ENCODE measurements at regions not wholly inside any gene's neighbourhood (a gene's known extent, or its start where the extent isn't known, plus 50 kb on each side); places are given as distances from the start of the nearest gene placed in this dataset.

DNA sequence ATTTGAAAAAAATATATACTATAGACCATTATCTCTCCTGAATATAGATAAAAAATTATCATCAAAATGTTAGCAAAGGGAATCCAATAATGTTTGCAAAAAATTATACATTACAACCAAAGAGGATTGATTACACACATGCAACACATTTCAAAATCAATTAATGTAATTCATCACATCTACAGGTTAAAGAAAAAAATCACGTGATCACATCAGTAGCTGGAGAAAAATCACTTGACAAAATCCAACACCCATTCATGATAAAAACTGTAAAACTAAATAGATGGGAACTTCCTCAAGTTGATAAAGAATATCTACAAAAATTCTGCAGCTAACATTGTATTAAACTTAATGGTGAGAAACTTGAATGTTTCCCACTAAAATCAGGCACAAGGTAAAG is 1047.5 kb upstream of the CNTNAP5 start:
- Histone ChIP-seq H3K4me1 (ENCODE audit: control insufficient read depth in 2 of 2, insufficient read depth in 1 of 2, low read depth in 1 of 2, low read length in 2 of 2) (no peaks in the 10 kb centered on the region), H3K23ac (ENCODE audit: low read depth, low read length, poor library complexity) (no peak overlapping the region), H4K8ac (ENCODE audit: low read depth, low read length) (no peak overlapping the region), H3K36me3 (replicated peaks in 1 of 2; ENCODE audit: control insufficient read depth in 2 of 2, insufficient read depth in 2 of 2, low read length in 2 of 2) (no peaks in the 10 kb centered on the region), H2BK12ac (ENCODE audit: low read length) (no peak overlapping the region), H3K18ac (ENCODE audit: low read length) (no peak overlapping the region), H3K79me1 (ENCODE audit: low read depth, low read length) (no peaks in the 10 kb centered on the region), H3K14ac (ENCODE audit: low read length) (no peak overlapping the region), H3K27ac (replicated peaks; ENCODE audit: low read length) (no peak overlapping the region), H2BK120ac (ENCODE audit: low read depth, low read length) (no peak overlapping the region), H2BK15ac (ENCODE audit: low read length) (no peak overlapping the region), H2AFZ (ENCODE audit: low read length) (no peak overlapping the region), H3K9ac (ENCODE audit: low read depth, low read length, poor library complexity) (no peak overlapping the region), H3K9me3 (replicated peaks in 1 of 2; ENCODE audit: control insufficient read depth in 2 of 2, insufficient read depth in 1 of 2, low read depth in 1 of 2, low read length in 2 of 2) (peaks cover 1 to 8% of the 10 kb centered on the region in 2 donors), H2BK5ac (ENCODE audit: low read length) (no peak overlapping the region), H2AK5ac (ENCODE audit: low read depth, low read length) (no peak overlapping the region), H3K4ac (ENCODE audit: low read length) (no peak overlapping the region), H3K27me3 (ENCODE audit: control insufficient read depth in 3 of 3, insufficient read depth in 3 of 3, low read depth in 1 of 3, low read length in 3 of 3) (no peaks in the 10 kb centered on the region), H3K4me3 (ENCODE audit: low read length in 2 of 2) (no peak overlapping the region), H4K91ac (ENCODE audit: low read depth, low read length, poor library complexity) (no peak overlapping the region), H3K4me2 (ENCODE audit: insufficient read depth, low read length, poor library complexity, severe bottlenecking) (no peak overlapping the region)
- WGBS, 2 donors (ENCODE audit: extremely low coverage in 2 of 2, insufficient read length in 2 of 2, insufficient replicate concordance in 1 of 2) = no CpG with 5 or more reads among the region's 1 CpG
- DNase-seq (ENCODE audit: low spot score) = no peak

DNA sequence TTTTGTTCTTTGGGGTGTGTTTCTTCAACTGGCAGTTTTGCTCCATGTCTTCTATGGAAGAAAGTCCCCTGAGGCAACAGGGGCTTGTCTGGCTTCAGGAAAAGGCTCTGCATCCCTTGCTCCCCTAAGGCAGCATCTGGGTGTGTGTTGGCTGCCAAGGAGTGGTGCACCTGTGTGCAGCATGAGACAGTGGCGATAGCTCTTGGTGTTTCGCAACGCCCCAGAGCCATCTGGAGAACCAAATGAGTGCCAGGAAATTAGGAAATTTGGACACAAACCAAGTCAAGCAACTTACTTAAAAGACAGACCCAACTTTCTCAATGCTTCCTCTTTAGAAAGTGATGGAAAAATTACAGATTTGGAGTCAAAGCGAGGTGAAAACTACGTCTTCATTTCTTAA is 1044.4 kb upstream of the CNTNAP5 start:
- Histone ChIP-seq H3K27me3 (ENCODE audit: control insufficient read depth in 3 of 3, insufficient read depth in 3 of 3, low read depth in 1 of 3, low read length in 3 of 3) (no peaks in the 10 kb centered on the region), H2AK5ac (ENCODE audit: low read depth, low read length) (no peak overlapping the region), H4K91ac (ENCODE audit: low read depth, low read length, poor library complexity) (no peak overlapping the region), H3K79me1 (ENCODE audit: low read depth, low read length) (no peaks in the 10 kb centered on the region), H3K4me2 (ENCODE audit: insufficient read depth, low read length, poor library complexity, severe bottlenecking) (no peak overlapping the region), H3K27ac (replicated peaks; ENCODE audit: low read length) (no peak overlapping the region), H3K9me3 (replicated peaks in 1 of 2; ENCODE audit: control insufficient read depth in 2 of 2, insufficient read depth in 1 of 2, low read depth in 1 of 2, low read length in 2 of 2) (peaks cover 1 to 8% of the 10 kb centered on the region in 2 donors), H2AFZ (ENCODE audit: low read length) (no peak overlapping the region), H3K36me3 (replicated peaks in 1 of 2; ENCODE audit: control insufficient read depth in 2 of 2, insufficient read depth in 2 of 2, low read length in 2 of 2) (no peaks in the 10 kb centered on the region), H4K8ac (ENCODE audit: low read depth, low read length) (no peak overlapping the region), H3K18ac (ENCODE audit: low read length) (no peak overlapping the region), H3K4me3 (ENCODE audit: low read length in 2 of 2) (no peak overlapping the region), H3K9ac (ENCODE audit: low read depth, low read length, poor library complexity) (no peak overlapping the region), H3K23ac (ENCODE audit: low read depth, low read length, poor library complexity) (no peak overlapping the region), H3K4me1 (ENCODE audit: control insufficient read depth in 2 of 2, insufficient read depth in 1 of 2, low read depth in 1 of 2, low read length in 2 of 2) (no peaks in the 10 kb centered on the region), H2BK15ac (ENCODE audit: low read length) (no peak overlapping the region), H3K14ac (ENCODE audit: low read length) (peak overlapping the region; percentile 10), H2BK12ac (ENCODE audit: low read length) (no peak overlapping the region), H3K4ac (ENCODE audit: low read length) (no peak overlapping the region), H2BK120ac (ENCODE audit: low read depth, low read length) (no peak overlapping the region), H2BK5ac (ENCODE audit: low read length) (no peak overlapping the region)
- DNase-seq (ENCODE audit: low spot score) = no peak
- no CpG with 5 or more reads among the region's 5 CpGs for WGBS, 2 donors (ENCODE audit: extremely low coverage in 2 of 2, insufficient read length in 2 of 2, insufficient replicate concordance in 1 of 2)

DNA sequence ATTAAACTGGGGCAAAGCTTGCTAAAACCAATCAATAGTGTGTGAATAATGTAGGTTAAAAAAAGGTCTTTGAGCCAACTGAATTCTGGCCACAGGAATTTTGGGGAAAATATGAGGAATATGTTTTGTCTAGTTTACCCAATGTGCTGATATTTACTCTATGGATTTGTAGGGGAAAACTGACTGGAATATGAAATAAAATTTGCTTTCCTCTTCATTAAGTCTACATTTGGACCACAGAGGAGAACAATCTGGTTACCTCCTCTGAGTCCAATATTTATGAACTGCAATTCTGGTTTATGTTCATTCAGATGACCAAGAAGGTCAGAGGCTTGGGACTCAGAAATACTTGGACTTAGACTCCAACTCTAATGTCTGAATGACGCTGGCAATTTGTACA is 1042.2 kb upstream of the CNTNAP5 start:
- Histone ChIP-seq H2BK12ac (ENCODE audit: low read length) (no peak overlapping the region), H3K27ac (replicated peaks; ENCODE audit: low read length) (no peak overlapping the region), H4K8ac (ENCODE audit: low read depth, low read length) (no peak overlapping the region), H2AK5ac (ENCODE audit: low read depth, low read length) (no peak overlapping the region), H4K91ac (ENCODE audit: low read depth, low read length, poor library complexity) (no peak overlapping the region), H3K9me3 (replicated peaks in 1 of 2; ENCODE audit: control insufficient read depth in 2 of 2, insufficient read depth in 1 of 2, low read depth in 1 of 2, low read length in 2 of 2) (peaks cover 1 to 8% of the 10 kb centered on the region in 2 donors), H3K9ac (ENCODE audit: low read depth, low read length, poor library complexity) (no peak overlapping the region), H3K79me1 (ENCODE audit: low read depth, low read length) (no peaks in the 10 kb centered on the region), H3K27me3 (ENCODE audit: control insufficient read depth in 3 of 3, insufficient read depth in 3 of 3, low read depth in 1 of 3, low read length in 3 of 3) (no peaks in the 10 kb centered on the region), H2BK15ac (ENCODE audit: low read length) (no peak overlapping the region), H3K4me3 (ENCODE audit: low read length in 2 of 2) (no peak overlapping the region), H3K36me3 (replicated peaks in 1 of 2; ENCODE audit: control insufficient read depth in 2 of 2, insufficient read depth in 2 of 2, low read length in 2 of 2) (no peaks in the 10 kb centered on the region), H3K4ac (ENCODE audit: low read length) (no peak overlapping the region), H3K14ac (ENCODE audit: low read length) (no peak overlapping the region), H3K23ac (ENCODE audit: low read depth, low read length, poor library complexity) (no peak overlapping the region), H2BK5ac (ENCODE audit: low read length) (no peak overlapping the region), H2BK120ac (ENCODE audit: low read depth, low read length) (no peak overlapping the region), H3K4me1 (ENCODE audit: control insufficient read depth in 2 of 2, insufficient read depth in 1 of 2, low read depth in 1 of 2, low read length in 2 of 2) (peaks cover 0 to 4% of the 10 kb centered on the region in 2 donors), H3K4me2 (ENCODE audit: insufficient read depth, low read length, poor library complexity, severe bottlenecking) (no peak overlapping the region), H3K18ac (ENCODE audit: low read length) (no peak overlapping the region), H2AFZ (ENCODE audit: low read length) (no peak overlapping the region)
- DNase-seq (ENCODE audit: low spot score) = no peak
- no CpG with 5 or more reads among the region's 1 CpG for WGBS, 2 donors (ENCODE audit: extremely low coverage in 2 of 2, insufficient read length in 2 of 2, insufficient replicate concordance in 1 of 2)

DNA sequence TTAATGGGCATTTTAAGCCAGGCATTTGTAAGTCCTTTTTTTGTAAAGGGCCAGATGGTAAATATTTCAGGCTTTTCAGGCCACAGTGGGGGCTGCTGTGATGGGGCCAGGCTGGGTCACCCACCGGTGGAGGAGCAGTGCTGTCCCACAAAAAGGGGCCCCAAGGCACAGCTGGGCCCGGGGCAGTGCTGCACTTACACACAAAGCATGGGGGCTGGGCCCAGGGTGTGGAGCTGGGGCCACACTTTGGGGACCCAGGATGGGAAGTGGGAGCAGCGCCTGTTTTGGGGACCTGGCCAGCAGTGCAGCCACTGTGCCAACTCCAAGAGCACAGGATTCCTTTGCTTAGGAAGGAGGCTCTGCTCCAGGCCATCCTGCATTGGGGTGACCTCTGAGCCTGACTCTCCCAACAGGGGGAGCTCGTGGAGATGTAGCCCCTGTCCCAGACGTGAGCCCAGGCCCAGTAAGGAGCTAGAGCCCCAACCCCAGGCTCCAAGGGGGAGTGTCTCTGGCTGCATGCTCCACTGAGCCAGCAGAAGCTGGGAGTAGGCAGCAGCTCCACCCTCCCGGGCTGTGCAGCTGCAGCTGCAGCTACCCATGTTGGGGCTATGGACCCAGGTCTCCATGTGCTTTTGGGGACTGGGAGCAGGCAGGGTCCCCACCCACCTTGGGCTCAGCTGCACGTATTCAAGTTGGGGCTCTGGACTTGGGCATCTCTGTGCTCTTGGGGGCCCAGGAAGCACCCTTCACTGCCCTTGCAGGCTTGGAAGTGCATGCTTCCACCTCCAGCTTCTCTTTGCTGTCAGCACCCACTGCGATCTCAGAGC is 1036.5 kb upstream of the CNTNAP5 start:
- Histone ChIP-seq H3K18ac (ENCODE audit: low read length) (peak overlapping the region; percentile 93), H2BK120ac (ENCODE audit: low read depth, low read length) (peak overlapping the region; percentile 81), H3K27ac (replicated peaks; ENCODE audit: low read length) (no peak overlapping the region), H4K8ac (ENCODE audit: low read depth, low read length) (no peak overlapping the region), H3K9ac (ENCODE audit: low read depth, low read length, poor library complexity) (no peak overlapping the region), H3K4me3 (ENCODE audit: low read length in 2 of 2) (no peak overlapping the region), H2AFZ (ENCODE audit: low read length) (peak overlapping the region; percentile 81), H2BK5ac (ENCODE audit: low read length) (no peak overlapping the region), H3K4me2 (ENCODE audit: insufficient read depth, low read length, poor library complexity, severe bottlenecking) (no peak overlapping the region), H2BK12ac (ENCODE audit: low read length) (peak overlapping the region; percentile 14), H3K9me3 (replicated peaks in 1 of 2; ENCODE audit: control insufficient read depth in 2 of 2, insufficient read depth in 1 of 2, low read depth in 1 of 2, low read length in 2 of 2) (peaks cover 0 to 7% of the 10 kb centered on the region in 2 donors), H2BK15ac (ENCODE audit: low read length) (peak overlapping the region; percentile 97), H3K23ac (ENCODE audit: low read depth, low read length, poor library complexity) (no peak overlapping the region), H2AK5ac (ENCODE audit: low read depth, low read length) (peak overlapping the region; percentile 81), H3K27me3 (ENCODE audit: control insufficient read depth in 3 of 3, insufficient read depth in 3 of 3, low read depth in 1 of 3, low read length in 3 of 3) (no peaks in the 10 kb centered on the region), H3K4ac (ENCODE audit: low read length) (no peak overlapping the region), H3K4me1 (ENCODE audit: control insufficient read depth in 2 of 2, insufficient read depth in 1 of 2, low read depth in 1 of 2, low read length in 2 of 2) (peaks cover 3 to 17% of the 10 kb centered on the region in 2 donors), H4K91ac (ENCODE audit: low read depth, low read length, poor library complexity) (no peak overlapping the region), H3K14ac (ENCODE audit: low read length) (peak overlapping the region; percentile 38), H3K36me3 (replicated peaks in 1 of 2; ENCODE audit: control insufficient read depth in 2 of 2, insufficient read depth in 2 of 2, low read length in 2 of 2) (no peaks in the 10 kb centered on the region), H3K79me1 (ENCODE audit: low read depth, low read length) (no peaks in the 10 kb centered on the region)
- no CpG with 5 or more reads among the region's 8 CpGs for WGBS, 2 donors (ENCODE audit: extremely low coverage in 2 of 2, insufficient read length in 2 of 2, insufficient replicate concordance in 1 of 2)
- no peak for DNase-seq (ENCODE audit: low spot score)

Measured in neuronal stem cell (in vitro differentiated cells).